ENCODE measurements at regions not wholly inside any gene's neighbourhood (a gene's known extent, or its start where the extent isn't known, plus 50 kb on each side); places are given as distances from the start of the nearest gene placed in this dataset.
"Not testable (repeated sequence)": the region's sequence is repeated elsewhere in the genome, so short reads cannot be mapped to it uniquely, and the experiment has no call there.

GRCh38 chr4:162938738-162939485 lies 227.8 kb downstream of the NAF1 start:
- DNase-seq: no peak

- DNase-seq: no peak
Measured at GRCh38 chr4:162935214-162935613, 231.5 kb downstream of the NAF1 start.

- DNase-seq: no peak
Measured at GRCh38 chr4:162931286-162931685, 235.4 kb downstream of the NAF1 start.

- DNase-seq: no peak
Measured at GRCh38 chr4:162921178-162921785, 245.4 kb downstream of the NAF1 start.

GRCh38 chr4:162920649-162921048 lies 246.0 kb downstream of the NAF1 start:
- DNase-seq: no peak

- no peak for DNase-seq
Measured at GRCh38 chr4:162912482-162912881, 254.2 kb downstream of the NAF1 start.

- DNase-seq: no peak
Measured at GRCh38 chr4:162911349-162911748, 255.3 kb downstream of the NAF1 start.

- DNase-seq: no peak
Measured at GRCh38 chr4:162909952-162910351, 256.7 kb downstream of the NAF1 start.

GRCh38 chr4:162894387-162894786 lies 272.3 kb downstream of the NAF1 start:
- DNase-seq: no peak

GRCh38 chr4:162891788-162892707 lies 274.6 kb downstream of the NAF1 start:
- peak; percentile 0 for DNase-seq

GRCh38 chr4:162878096-162878495 lies 288.6 kb downstream of the NAF1 start:
- no peak for DNase-seq

- no peak for DNase-seq
Measured at GRCh38 chr4:162874748-162875147, 291.9 kb downstream of the NAF1 start.

- no peak for DNase-seq
Measured at GRCh38 chr4:162871990-162872389, 294.7 kb downstream of the NAF1 start.

- DNase-seq: no peak
Measured at GRCh38 chr4:162869157-162869556, 297.5 kb downstream of the NAF1 start.

- DNase-seq: no peak
Measured at GRCh38 chr4:162866565-162866964, 300.1 kb downstream of the NAF1 start.

GRCh38 chr4:162865102-162865501 lies 301.6 kb downstream of the NAF1 start:
- no peak for DNase-seq

- no peak for DNase-seq
Measured at GRCh38 chr4:162853788-162854187, 312.9 kb downstream of the NAF1 start.

GRCh38 chr4:162852642-162853041 lies 314.0 kb downstream of the NAF1 start:
- no peak for DNase-seq

- not testable (repeated sequence) for DNase-seq
Measured at GRCh38 chr4:162851241-162851758, 315.4 kb downstream of the NAF1 start.

- no peak for DNase-seq
Measured at GRCh38 chr4:162849937-162850336, 316.8 kb downstream of the NAF1 start.

- DNase-seq: no peak
Measured at GRCh38 chr4:162847945-162848549, 318.6 kb downstream of the NAF1 start.

- DNase-seq: no peak
Measured at GRCh38 chr4:162841753-162842152, 324.9 kb downstream of the NAF1 start.

GRCh38 chr4:162839814-162840213 lies 326.9 kb downstream of the NAF1 start:
- no peak for DNase-seq

Measured in CD4-positive, alpha-beta T cell treated with Interleukin-12 subunit alpha and Interleukin-12 subunit beta, for 1 hour (primary cell).